D721Med (cell line): ENCODE measurements at regions not wholly inside any gene's neighbourhood (a gene's known extent, or its start where the extent isn't known, plus 50 kb on each side); places are given as distances from the start of the nearest gene placed in this dataset.

Experiments used
- DNase-seq: peaks from one replicate; pipeline ENCODE4 v3.0.0; 2011; ENCODE audit warnings: low spot score; ENCODE audit not compliant: insufficient read length
- FAIRE-seq: peaks from 2 replicates; lab custom pipeline; 2011; peaks lifted over from hg19 to GRCh38; lab: Jason Lieb, UNC
- TF ChIP-seq, protein P1 (sequence below): IDR thresholded peaks from 2 replicates; pipeline ENCODE4 v1.5.1; 2012; ENCODE audit warnings: mild to moderate bottlenecking, control low read depth; ENCODE audit not compliant: insufficient read depth; ENCODE audit errors: missing control alignments

GRCh38 chr3:68436619-68437401 lies 495.5 kb downstream of the TAFA4 start:
- DNase-seq (no peak), FAIRE-seq (no peak)
- TF ChIP-seq, protein P1, sequence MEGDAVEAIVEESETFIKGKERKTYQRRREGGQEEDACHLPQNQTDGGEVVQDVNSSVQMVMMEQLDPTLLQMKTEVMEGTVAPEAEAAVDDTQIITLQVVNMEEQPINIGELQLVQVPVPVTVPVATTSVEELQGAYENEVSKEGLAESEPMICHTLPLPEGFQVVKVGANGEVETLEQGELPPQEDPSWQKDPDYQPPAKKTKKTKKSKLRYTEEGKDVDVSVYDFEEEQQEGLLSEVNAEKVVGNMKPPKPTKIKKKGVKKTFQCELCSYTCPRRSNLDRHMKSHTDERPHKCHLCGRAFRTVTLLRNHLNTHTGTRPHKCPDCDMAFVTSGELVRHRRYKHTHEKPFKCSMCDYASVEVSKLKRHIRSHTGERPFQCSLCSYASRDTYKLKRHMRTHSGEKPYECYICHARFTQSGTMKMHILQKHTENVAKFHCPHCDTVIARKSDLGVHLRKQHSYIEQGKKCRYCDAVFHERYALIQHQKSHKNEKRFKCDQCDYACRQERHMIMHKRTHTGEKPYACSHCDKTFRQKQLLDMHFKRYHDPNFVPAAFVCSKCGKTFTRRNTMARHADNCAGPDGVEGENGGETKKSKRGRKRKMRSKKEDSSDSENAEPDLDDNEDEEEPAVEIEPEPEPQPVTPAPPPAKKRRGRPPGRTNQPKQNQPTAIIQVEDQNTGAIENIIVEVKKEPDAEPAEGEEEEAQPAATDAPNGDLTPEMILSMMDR: no peak

DNA sequence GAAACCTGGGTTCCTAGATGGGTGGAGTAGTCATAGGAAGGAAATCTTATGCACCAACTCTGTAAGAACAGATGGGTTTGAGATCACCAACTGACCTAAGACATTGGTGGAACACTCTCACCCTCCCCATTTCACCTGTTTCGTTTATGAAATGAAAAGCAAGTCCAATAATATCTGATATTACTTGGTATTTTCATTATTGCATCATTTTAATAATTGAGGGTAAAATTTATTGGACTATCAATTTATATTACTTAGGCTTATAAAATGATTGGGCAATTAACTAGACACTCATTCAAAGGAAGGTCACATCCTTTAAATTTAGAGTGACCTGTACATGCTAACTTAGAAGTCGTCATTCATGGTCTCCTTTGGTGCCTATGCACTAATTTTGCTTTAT lies 503.9 kb downstream of the TAFA4 start:
- DNase-seq (no peak), FAIRE-seq (no peak)
- TF ChIP-seq, protein P1: no peak

- no peak for FAIRE-seq
- TF ChIP-seq, protein P1: no peak
- DNase-seq: no peak
Observed at GRCh38 chr3:68424796-68425460, 507.4 kb downstream of the TAFA4 start.

DNA sequence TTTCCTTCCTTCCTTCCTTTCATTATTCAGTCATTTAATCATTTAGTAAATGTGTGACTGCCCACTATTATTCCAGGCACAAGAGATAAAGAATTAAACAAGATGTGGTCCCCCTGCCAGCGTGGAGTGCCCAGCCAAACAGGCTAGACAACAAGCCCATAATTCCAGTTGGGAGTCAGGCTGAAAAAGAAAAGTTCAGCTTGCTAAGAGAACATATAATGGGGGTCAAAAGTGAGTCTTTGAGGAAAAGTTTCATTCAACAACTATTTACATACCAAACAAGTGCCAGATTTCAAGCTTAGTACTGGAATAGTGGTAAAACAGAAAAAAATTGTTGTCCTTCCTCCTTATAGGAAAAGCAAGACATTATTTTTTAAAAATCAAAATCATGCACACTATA lies 523.7 kb downstream of the TAFA4 start:
- DNase-seq (no peak), FAIRE-seq (no peak)
- TF ChIP-seq, protein P1: no peak

- no peak for DNase-seq
- FAIRE-seq: no peak
- TF ChIP-seq, protein P1: no peak
Observed at GRCh38 chr3:68403741-68404140, 528.6 kb downstream of the TAFA4 start.

- FAIRE-seq (no peak), DNase-seq (no peak)
- TF ChIP-seq, protein P1: no peak
Observed at GRCh38 chr3:68402235-68402918, 530.0 kb downstream of the TAFA4 start.
